ENCODE measurements at regions not wholly inside any gene's neighbourhood (a gene's known extent, or its start where the extent isn't known, plus 50 kb on each side); places are given as distances from the start of the nearest gene placed in this dataset.

- intact Hi-C loops (cut with DNase I), result no loop called here
Observed at GRCh38 chr18:51437280-51438271, 240.1 kb upstream of the MEX3C start.

GRCh38 chr18:51438797-51439350 is 241.4 kb upstream of the MEX3C start:
- Histone ChIP-seq H3K27ac (replicated peaks in 1 of 4) (no peak overlapping the region), H3K9me3 (no peaks in the 10 kb centered on the region), H3K36me3 (no peaks in the 10 kb centered on the region), H3K4me1 (no peaks in the 10 kb centered on the region), H3K4me3 (no peak overlapping the region), H3K27me3 (peaks cover 0 to 19% (median 0%) of the 10 kb centered on the region in 4 donors)
- no peak for TF ChIP-seq POLR2A (IDR thresholded peaks at IDR 0.05; ENCODE audit: low read depth)
- no peak for TF ChIP-seq EP300 (IDR thresholded peaks at IDR 0.05)
- TF ChIP-seq POLR2AphosphoS5 (IDR thresholded peaks at IDR 0.05), result no peak
- no peak for TF ChIP-seq CTCF (IDR thresholded peaks at IDR 0.05)
- no peak for DNase-seq (ENCODE audit: extremely low spot score)
- intact Hi-C loops (cut with DNase I), result no loop called here

More at GRCh38 chr18:51437280-51438271, 240.1 kb upstream of the MEX3C start:
- Histone ChIP-seq H3K36me3 (no peaks in the 10 kb centered on the region), H3K27ac (replicated peaks in 1 of 4) (no peak overlapping the region), H3K4me1 (no peaks in the 10 kb centered on the region), H3K27me3 (peaks cover 0 to 6% (median 0%) of the 10 kb centered on the region in 4 donors), H3K9me3 (no peaks in the 10 kb centered on the region), H3K4me3 (no peak overlapping the region)
- DNase-seq (ENCODE audit: extremely low spot score), result no peak
- 49% methylated on average over 13 of the region's 13 CpGs for WGBS
- no peak for TF ChIP-seq CTCF (IDR thresholded peaks at IDR 0.05)
- TF ChIP-seq POLR2AphosphoS5 (IDR thresholded peaks at IDR 0.05), result no peak
- no peak for TF ChIP-seq POLR2A (IDR thresholded peaks at IDR 0.05; ENCODE audit: low read depth)
- TF ChIP-seq EP300 (IDR thresholded peaks at IDR 0.05), result no peak

GRCh38 chr18:51442012-51442411 is 244.5 kb upstream of the MEX3C start:
- TF ChIP-seq POLR2A (IDR thresholded peaks at IDR 0.05; ENCODE audit: low read depth) (no peak), POLR2AphosphoS5 (IDR thresholded peaks at IDR 0.05) (no peak), EP300 (IDR thresholded peaks at IDR 0.05) (no peak), CTCF (IDR thresholded peaks at IDR 0.05) (no peak)
- intact Hi-C loops (cut with DNase I), result no loop called here
- Histone ChIP-seq H3K4me3 (no peak overlapping the region), H3K4me1 (no peaks in the 10 kb centered on the region), H3K36me3 (no peaks in the 10 kb centered on the region), H3K9me3 (no peaks in the 10 kb centered on the region), H3K27ac (replicated peaks in 1 of 4) (no peak overlapping the region), H3K27me3 (peaks cover 0 to 17% (median 0%) of the 10 kb centered on the region in 4 donors)
- DNase-seq (ENCODE audit: extremely low spot score), result no peak

- 62% methylated on average over 2 of the region's 2 CpGs for WGBS
- no peaks in the 10 kb centered on the region for H3K9me3 ChIP-seq
- H3K4me1 ChIP-seq, result no peaks in the 10 kb centered on the region
- no peak overlapping the region for H3K4me3 ChIP-seq
- TF ChIP-seq CTCF (IDR thresholded peaks at IDR 0.05) (no peak), POLR2AphosphoS5 (IDR thresholded peaks at IDR 0.05) (no peak), EP300 (IDR thresholded peaks at IDR 0.05) (no peak)
- H3K36me3 ChIP-seq, result no peaks in the 10 kb centered on the region
- H3K27ac ChIP-seq (replicated peaks in 1 of 4), result no peak overlapping the region
- peaks cover 0 to 24% (median 0%) of the 10 kb centered on the region in 4 donors for H3K27me3 ChIP-seq
- intact Hi-C loops (cut with DNase I), result no loop called here
- DNase-seq (ENCODE audit: extremely low spot score), result no peak
Observed at GRCh38 chr18:51446571-51447210, 249.2 kb upstream of the MEX3C start.

All from esophagus muscularis mucosa (tissue), 4 donors.